SK-N-SH (cell line): ENCODE measurements at regions not wholly inside any gene's neighbourhood (a gene's known extent, or its start where the extent isn't known, plus 50 kb on each side); places are given as distances from the start of the nearest gene placed in this dataset.

ENCODE experiments used
- CTCF ChIA-PET: fragments of 300-600, 350-600 bp; formaldehyde crosslinking; extraction: SDS; loops from one replicate; lab custom pipeline; 2021; lab: Yijun Ruan, JAX
- POLR2A ChIA-PET: fragments of 350-600 bp; sonication (Branson Sonifier 250); formaldehyde crosslinking; extraction: SDS; loops from one replicate; lab custom pipeline; 2020; ENCODE audit warnings: antibody characterized with exemption, inconsistent platforms; lab: Yijun Ruan, JAX
- DNase-seq: peaks from one replicate; pipeline ENCODE4 v3.0.0; 2012
- H2AFZ ChIP-seq: fragments of 200-600 bp; sonication (generic); 2 replicates; pipeline ENCODE4 v1.8.1; 2016; ENCODE audit warnings: antibody characterized with exemption, mild to moderate bottlenecking, low read depth
- H3F3A ChIP-seq: fragments of 200-600 bp; sonication (generic); replicated peaks from 2 replicates; pipeline ENCODE3; 2016; ENCODE audit warnings: antibody characterized with exemption, mild to moderate bottlenecking; ENCODE audit not compliant: insufficient read depth
- H3K27ac ChIP-seq, 2 experiments: fragments of 200-500 bp in 1 of 2; fragments of 200-600 bp in 1 of 2; sonication (Bioruptor generic) in 1 of 2; sonication (generic), shearing (Covaris generic) in 1 of 2; 2 replicates each; pipeline versions ENCODE4 v1.5.1 to v1.6.1; 2014 to 2016; ENCODE audit warnings: low read depth in 2 of 2, inconsistent platforms in 1 of 2, low read length in 1 of 2, mild to moderate bottlenecking in 1 of 2, mixed read lengths in 1 of 2
- H3K27me3 ChIP-seq: fragments of 200-600 bp; sonication (generic), shearing (Covaris generic); 2 replicates; pipeline ENCODE4 v1.6.1; 2016; ENCODE audit warnings: mixed run types; ENCODE audit not compliant: insufficient read depth
- H3K36me3 ChIP-seq, 2 experiments: fragments of 200-500 bp in 1 of 2; fragments of 200-600 bp in 1 of 2; sonication (Bioruptor generic) in 1 of 2; sonication (generic) in 1 of 2; replicated peaks in 1 of 2; 2 replicates each; pipeline versions ENCODE3 to v1.5.1; 2014 to 2016; ENCODE audit warnings: low read length in 1 of 2, mild to moderate bottlenecking in 1 of 2; ENCODE audit not compliant: insufficient read depth in 2 of 2, control insufficient read depth in 1 of 2
- H3K4me1 ChIP-seq, 2 experiments: fragments of 200-500 bp in 1 of 2; fragments of 200-600 bp in 1 of 2; sonication (Bioruptor generic) in 1 of 2; sonication (generic), shearing (Covaris generic) in 1 of 2; 2 replicates each; pipeline versions ENCODE4 v1.5.1 to v1.6.1; 2014 to 2016; ENCODE audit warnings: low read depth in 1 of 2, low read length in 1 of 2, mixed run types in 1 of 2; ENCODE audit not compliant: insufficient read depth in 2 of 2, control insufficient read depth in 1 of 2
- H3K4me2 ChIP-seq: fragments of 200-600 bp; sonication (generic), shearing (Covaris generic); 2 replicates; pipeline ENCODE4 v1.6.1; 2017; ENCODE audit warnings: mixed run types
- H3K4me3 ChIP-seq, 2 experiments: fragments of 200-500 bp in 1 of 2; fragments of 200-600 bp in 1 of 2; sonication (Bioruptor generic) in 1 of 2; sonication (generic), shearing (Covaris generic) in 1 of 2; 2 replicates each; pipeline versions ENCODE4 v1.5.1 to v1.8.1; 2014 to 2016; ENCODE audit warnings: low read depth in 2 of 2, inconsistent platforms in 1 of 2, low read length in 1 of 2, mild to moderate bottlenecking in 1 of 2, mixed read lengths in 1 of 2, moderate library complexity in 1 of 2
- H3K79me2 ChIP-seq: fragments of 200-600 bp; sonication (generic); 2 replicates; pipeline ENCODE4 v1.8.1; 2017; ENCODE audit warnings: mild to moderate bottlenecking; ENCODE audit not compliant: insufficient read depth
- H3K9ac ChIP-seq: fragments of 200-600 bp; sonication (generic); 2 replicates; pipeline ENCODE4 v1.6.1; 2017; ENCODE audit warnings: mixed run types
- H3K9me2 ChIP-seq: fragments of 200-600 bp; sonication (generic); 2 replicates; pipeline ENCODE4 v1.6.1; 2017; ENCODE audit warnings: mixed run types
- H3K9me3 ChIP-seq: fragments of 200-600 bp; sonication (generic); 2 replicates; pipeline ENCODE4 v1.6.1; 2017; ENCODE audit warnings: mixed run types, mild to moderate bottlenecking, moderate library complexity
- H4K20me1 ChIP-seq: fragments of 200-600 bp; sonication (generic); 2 replicates; pipeline ENCODE4 v1.6.1; 2017; ENCODE audit warnings: mild to moderate bottlenecking, mixed run types; ENCODE audit not compliant: insufficient read depth
- EP300 ChIP-seq, 2 experiments: IDR thresholded peaks; 2 replicates each; pipeline versions ENCODE4 v1.4.0 to v1.6.1; 2012; ENCODE audit warnings: borderline replicate concordance in 1 of 2, low read depth in 1 of 2, low read length in 1 of 2
- FOXM1 ChIP-seq: IDR thresholded peaks from 2 replicates; pipeline ENCODE4 v1.4.0; 2012; ENCODE audit warnings: low read depth, mild to moderate bottlenecking
- NRF1 ChIP-seq: IDR thresholded peaks from 2 replicates; pipeline ENCODE4 v1.6.1; 2012; ENCODE audit warnings: low read depth, mild to moderate bottlenecking, low read length
- POLR2AphosphoS5 ChIP-seq: IDR thresholded peaks from 2 replicates; pipeline ENCODE4 v1.6.1; 2012; ENCODE audit warnings: low read depth, low read length
- RAD21 ChIP-seq: IDR thresholded peaks from 2 replicates; pipeline ENCODE4 v1.6.1; 2012; ENCODE audit warnings: mild to moderate bottlenecking, low read length
- RCOR1 ChIP-seq: fragments of 150-350 bp; IDR thresholded peaks from 2 replicates; pipeline ENCODE4 v1.6.1; 2017; ENCODE audit warnings: antibody characterized with exemption, low read length
- RFX5 ChIP-seq: IDR thresholded peaks from 2 replicates; pipeline ENCODE4 v1.6.1; 2012; ENCODE audit warnings: mild to moderate bottlenecking, improper control_type of control experiment, low read length
- SIN3A ChIP-seq: IDR thresholded peaks from 2 replicates; pipeline ENCODE4 v1.6.1; 2012; ENCODE audit warnings: low read depth, mild to moderate bottlenecking, low read length, moderate library complexity, borderline replicate concordance
- TAF1 ChIP-seq: IDR thresholded peaks from 2 replicates; pipeline ENCODE4 v1.6.1; 2012; ENCODE audit warnings: low read depth, mild to moderate bottlenecking, low read length, moderate library complexity, borderline replicate concordance
- WGBS: methylation state at CpG from one replicate; pipeline ENCODE4 v1.1.6; 2017; ENCODE audit warnings: low lambda C conversion rate; 5-methylcytosine and 5-hydroxymethylcytosine counted together
- TF ChIP-seq, protein P1 (sequence below): IDR thresholded peaks from 2 replicates; pipeline ENCODE4 v1.4.0; 2012; ENCODE audit warnings: low read depth
- TF ChIP-seq, protein P2 (sequence below): IDR thresholded peaks from 2 replicates; pipeline ENCODE4 v1.4.0; 2012; ENCODE audit warnings: low read depth, borderline replicate concordance
- TF ChIP-seq, protein P3 (sequence below): IDR thresholded peaks from 2 replicates; pipeline ENCODE4 v1.6.1; 2012; ENCODE audit warnings: mild to moderate bottlenecking, low read depth, low read length, moderate library complexity
- TF ChIP-seq, protein P4 (sequence below): fragments of 200-600 bp; sonication (generic); IDR thresholded peaks from 2 replicates; pipeline ENCODE4 v1.6.1; 2017; ENCODE audit warnings: antibody characterized with exemption, mild to moderate bottlenecking, moderate library complexity

DNA sequence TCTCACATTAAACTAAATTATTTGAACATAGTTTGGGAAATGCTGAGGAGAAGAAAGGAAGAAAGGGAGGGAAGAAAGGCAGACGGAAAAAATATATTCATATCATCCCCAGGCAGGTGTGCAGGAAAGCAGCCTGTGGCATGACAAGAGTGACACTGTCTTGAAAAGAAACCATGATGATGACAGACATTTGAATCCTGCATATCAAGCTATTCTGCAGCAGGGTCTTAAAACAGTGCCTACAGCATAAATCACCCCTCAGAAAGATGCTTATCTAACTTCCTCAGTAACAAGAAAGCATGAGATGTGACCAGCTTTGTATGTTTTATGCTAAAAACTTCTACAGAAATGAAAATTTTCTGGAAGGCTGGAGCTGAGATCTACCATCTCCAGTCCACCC, 144.5 kb upstream of the GRM7 start:
- no peaks in the 10 kb centered on the region for H3K9me3 ChIP-seq
- H3K27me3 ChIP-seq = no peaks in the 10 kb centered on the region
- TF ChIP-seq, protein P1, sequence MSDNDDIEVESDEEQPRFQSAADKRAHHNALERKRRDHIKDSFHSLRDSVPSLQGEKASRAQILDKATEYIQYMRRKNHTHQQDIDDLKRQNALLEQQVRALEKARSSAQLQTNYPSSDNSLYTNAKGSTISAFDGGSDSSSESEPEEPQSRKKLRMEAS = no peak
- TF ChIP-seq, protein P2, sequence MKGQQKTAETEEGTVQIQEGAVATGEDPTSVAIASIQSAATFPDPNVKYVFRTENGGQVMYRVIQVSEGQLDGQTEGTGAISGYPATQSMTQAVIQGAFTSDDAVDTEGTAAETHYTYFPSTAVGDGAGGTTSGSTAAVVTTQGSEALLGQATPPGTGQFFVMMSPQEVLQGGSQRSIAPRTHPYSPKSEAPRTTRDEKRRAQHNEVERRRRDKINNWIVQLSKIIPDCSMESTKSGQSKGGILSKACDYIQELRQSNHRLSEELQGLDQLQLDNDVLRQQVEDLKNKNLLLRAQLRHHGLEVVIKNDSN = no peak
- TF ChIP-seq SIN3A (no peak), EP300 (IDR thresholded peaks at IDR 0.05; ENCODE audit: borderline replicate concordance in 1 of 2, low read depth in 1 of 2, low read length in 1 of 2) (no peak), TAF1 (no peak)
- ChIA-PET POLR2A (no interaction called here), CTCF (interaction anchor here (0.7 kb wide), 1 partner anchor 19 kb away, joined by 3 read pairs; no protein-coding TSS in a partner anchor)
- H3K27ac ChIP-seq = no peak overlapping the region
- H3K9ac ChIP-seq = no peak overlapping the region
- H3K36me3 ChIP-seq = no peaks in the 10 kb centered on the region
- no peaks in the 10 kb centered on the region for H3F3A ChIP-seq
- no peaks in the 10 kb centered on the region for H3K4me1 ChIP-seq
- no peaks in the 10 kb centered on the region for H4K20me1 ChIP-seq
- no peak overlapping the region for H3K4me2 ChIP-seq
- no peak overlapping the region for H2AFZ ChIP-seq
- H3K79me2 ChIP-seq = no peaks in the 10 kb centered on the region
- H3K4me3 ChIP-seq = no peak overlapping the region
- whole genome bisulfite sequencing = 27% methylated on average over 1 of the region's 1 CpG
- H3K9me2 ChIP-seq = no peaks in the 10 kb centered on the region
- DNase-seq = no peak

DNA sequence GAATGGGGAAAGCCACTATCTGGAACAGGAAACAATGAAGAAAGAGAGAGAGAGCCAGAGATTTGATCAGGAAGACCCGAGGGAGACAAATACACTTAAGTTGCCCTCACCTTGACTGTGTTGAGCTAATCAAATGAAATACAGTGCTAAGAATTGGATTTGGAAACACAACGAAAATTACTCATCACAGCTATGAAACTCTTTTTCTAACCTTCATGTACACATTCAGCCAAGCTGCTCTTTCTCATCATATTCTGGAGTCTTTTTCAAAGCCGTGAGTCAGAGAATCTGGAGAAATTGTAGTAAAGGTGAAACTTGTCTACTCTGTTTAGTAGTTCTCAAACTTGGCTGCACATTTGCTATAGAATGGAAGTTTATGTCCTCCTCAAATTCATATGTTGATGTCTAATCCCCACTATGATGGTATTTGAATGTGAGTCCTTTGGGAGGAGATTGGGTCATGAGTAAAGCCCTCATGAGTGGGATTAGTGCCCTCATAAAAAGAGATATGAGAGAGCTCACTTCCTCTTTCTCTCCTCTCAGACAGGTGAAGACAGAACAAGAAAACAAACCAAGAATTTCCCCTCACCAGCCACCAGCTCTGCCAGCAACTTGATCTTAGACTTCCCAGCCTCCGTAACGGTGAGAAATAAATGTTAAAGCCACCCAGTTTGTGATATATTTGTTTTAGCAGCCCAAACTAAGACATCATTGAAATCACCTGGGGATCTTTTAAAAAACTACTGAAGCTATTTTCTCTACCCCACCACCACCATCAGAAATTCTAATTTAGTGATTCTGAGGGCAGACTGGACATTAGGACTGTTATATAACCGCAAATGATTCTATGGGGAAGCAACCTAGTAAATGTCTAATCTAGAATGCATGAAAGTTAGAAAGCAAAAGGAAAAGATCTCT, 143.6 kb upstream of the GRM7 start:
- 9% methylated on average over 6 of the region's 6 CpGs for WGBS
- Histone ChIP-seq H3K9me2 (no peaks in the 10 kb centered on the region), H3K36me3 (no peaks in the 10 kb centered on the region)

More for the DNA sequence above, 143.6 kb upstream of the GRM7 start:
- no peak overlapping the region for H3K9ac ChIP-seq
- no peaks in the 10 kb centered on the region for H3F3A ChIP-seq
- no peaks in the 10 kb centered on the region for H3K4me1 ChIP-seq
- no peak overlapping the region for H3K4me2 ChIP-seq
- TF ChIP-seq RFX5 = no peak
- TF ChIP-seq, protein P3, sequence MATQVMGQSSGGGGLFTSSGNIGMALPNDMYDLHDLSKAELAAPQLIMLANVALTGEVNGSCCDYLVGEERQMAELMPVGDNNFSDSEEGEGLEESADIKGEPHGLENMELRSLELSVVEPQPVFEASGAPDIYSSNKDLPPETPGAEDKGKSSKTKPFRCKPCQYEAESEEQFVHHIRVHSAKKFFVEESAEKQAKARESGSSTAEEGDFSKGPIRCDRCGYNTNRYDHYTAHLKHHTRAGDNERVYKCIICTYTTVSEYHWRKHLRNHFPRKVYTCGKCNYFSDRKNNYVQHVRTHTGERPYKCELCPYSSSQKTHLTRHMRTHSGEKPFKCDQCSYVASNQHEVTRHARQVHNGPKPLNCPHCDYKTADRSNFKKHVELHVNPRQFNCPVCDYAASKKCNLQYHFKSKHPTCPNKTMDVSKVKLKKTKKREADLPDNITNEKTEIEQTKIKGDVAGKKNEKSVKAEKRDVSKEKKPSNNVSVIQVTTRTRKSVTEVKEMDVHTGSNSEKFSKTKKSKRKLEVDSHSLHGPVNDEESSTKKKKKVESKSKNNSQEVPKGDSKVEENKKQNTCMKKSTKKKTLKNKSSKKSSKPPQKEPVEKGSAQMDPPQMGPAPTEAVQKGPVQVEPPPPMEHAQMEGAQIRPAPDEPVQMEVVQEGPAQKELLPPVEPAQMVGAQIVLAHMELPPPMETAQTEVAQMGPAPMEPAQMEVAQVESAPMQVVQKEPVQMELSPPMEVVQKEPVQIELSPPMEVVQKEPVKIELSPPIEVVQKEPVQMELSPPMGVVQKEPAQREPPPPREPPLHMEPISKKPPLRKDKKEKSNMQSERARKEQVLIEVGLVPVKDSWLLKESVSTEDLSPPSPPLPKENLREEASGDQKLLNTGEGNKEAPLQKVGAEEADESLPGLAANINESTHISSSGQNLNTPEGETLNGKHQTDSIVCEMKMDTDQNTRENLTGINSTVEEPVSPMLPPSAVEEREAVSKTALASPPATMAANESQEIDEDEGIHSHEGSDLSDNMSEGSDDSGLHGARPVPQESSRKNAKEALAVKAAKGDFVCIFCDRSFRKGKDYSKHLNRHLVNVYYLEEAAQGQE = no peak
- no peak for TF ChIP-seq FOXM1
- no peak for TF ChIP-seq NRF1
- no peak for TF ChIP-seq POLR2AphosphoS5
- TF ChIP-seq, protein P4, sequence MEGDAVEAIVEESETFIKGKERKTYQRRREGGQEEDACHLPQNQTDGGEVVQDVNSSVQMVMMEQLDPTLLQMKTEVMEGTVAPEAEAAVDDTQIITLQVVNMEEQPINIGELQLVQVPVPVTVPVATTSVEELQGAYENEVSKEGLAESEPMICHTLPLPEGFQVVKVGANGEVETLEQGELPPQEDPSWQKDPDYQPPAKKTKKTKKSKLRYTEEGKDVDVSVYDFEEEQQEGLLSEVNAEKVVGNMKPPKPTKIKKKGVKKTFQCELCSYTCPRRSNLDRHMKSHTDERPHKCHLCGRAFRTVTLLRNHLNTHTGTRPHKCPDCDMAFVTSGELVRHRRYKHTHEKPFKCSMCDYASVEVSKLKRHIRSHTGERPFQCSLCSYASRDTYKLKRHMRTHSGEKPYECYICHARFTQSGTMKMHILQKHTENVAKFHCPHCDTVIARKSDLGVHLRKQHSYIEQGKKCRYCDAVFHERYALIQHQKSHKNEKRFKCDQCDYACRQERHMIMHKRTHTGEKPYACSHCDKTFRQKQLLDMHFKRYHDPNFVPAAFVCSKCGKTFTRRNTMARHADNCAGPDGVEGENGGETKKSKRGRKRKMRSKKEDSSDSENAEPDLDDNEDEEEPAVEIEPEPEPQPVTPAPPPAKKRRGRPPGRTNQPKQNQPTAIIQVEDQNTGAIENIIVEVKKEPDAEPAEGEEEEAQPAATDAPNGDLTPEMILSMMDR = no peak
- no peak for TF ChIP-seq RCOR1
- TF ChIP-seq TAF1 = no peak
- no peak for TF ChIP-seq RAD21
- no peak for TF ChIP-seq SIN3A
- no peaks in the 10 kb centered on the region for H3K27me3 ChIP-seq
- DNase-seq = no peak
- H4K20me1 ChIP-seq = no peaks in the 10 kb centered on the region
- ChIA-PET POLR2A (no interaction called here), CTCF (no interaction called here)
- H3K9me3 ChIP-seq = no peaks in the 10 kb centered on the region
- H2AFZ ChIP-seq = no peak overlapping the region
- H3K79me2 ChIP-seq = no peaks in the 10 kb centered on the region
- H3K27ac ChIP-seq = no peak overlapping the region
- no peak overlapping the region for H3K4me3 ChIP-seq
